ENCODE measurements at regions not wholly inside any gene's neighbourhood (a gene's known extent, or its start where the extent isn't known, plus 50 kb on each side); places are given as distances from the start of the nearest gene placed in this dataset.

- TF ChIP-seq POLR2A (IDR thresholded peaks at IDR 0.05) (no peak), CTCF (IDR thresholded peaks at IDR 0.05 in 8 of 11, conservative IDR thresholded peaks at IDR 0.05 in 3 of 11) (no peak)
Observed at GRCh38 chr14:71473843-71474242, 458.4 kb upstream of the RGS6 start.
